ENCODE measurements at regions not wholly inside any gene's neighbourhood (a gene's known extent, or its start where the extent isn't known, plus 50 kb on each side); places are given as distances from the start of the nearest gene placed in this dataset.
"Not testable (repeated sequence)": the region's sequence is repeated elsewhere in the genome, so short reads cannot be mapped to it uniquely, and the experiment has no call there.

DNA sequence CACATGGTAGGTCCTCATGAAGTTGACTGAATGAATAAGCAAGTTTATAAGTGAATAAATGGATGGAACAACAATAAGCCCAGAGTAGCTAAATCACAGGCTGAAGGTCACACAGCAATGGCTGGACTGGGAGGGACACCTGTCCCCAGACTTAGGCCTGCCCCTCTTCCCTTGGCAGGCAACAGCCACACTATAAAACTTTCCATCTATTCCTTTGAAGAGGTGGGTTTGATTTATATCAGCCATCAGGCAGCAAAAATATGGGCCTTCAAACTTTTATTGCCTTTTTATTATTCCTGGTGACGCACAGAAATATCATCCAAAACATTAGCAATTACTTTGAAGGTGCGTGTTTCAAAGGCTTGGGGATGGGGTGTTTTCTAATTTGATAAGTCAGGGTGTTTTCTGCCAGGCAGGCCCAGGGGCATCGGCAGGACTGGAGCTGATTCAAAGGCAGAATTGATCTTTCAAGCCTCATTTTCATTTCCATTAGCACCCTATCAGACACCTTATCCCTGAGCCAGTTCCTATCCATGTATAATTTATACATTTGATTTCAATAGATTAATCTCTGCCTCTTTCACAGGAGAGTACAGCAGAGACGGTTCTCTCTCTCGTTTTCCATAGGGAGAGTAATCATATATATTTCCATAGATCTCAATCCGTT, 67.2 kb upstream of the LYRM9 start:
- Mint-ChIP-seq H3K4me1 (ENCODE audit: low read depth, unreplicated experiment) (no peaks in the 10 kb centered on the region), H3K27ac (ENCODE audit: unreplicated experiment) (no peak overlapping the region), H3K4me3 (ENCODE audit: unreplicated experiment) (no peak overlapping the region), H3K9me3 (ENCODE audit: unreplicated experiment) (no peaks in the 10 kb centered on the region), H3K36me3 (ENCODE audit: unreplicated experiment) (no peaks in the 10 kb centered on the region), H3K27me3 (ENCODE audit: unreplicated experiment) (peaks cover under 1% of the 10 kb centered on the region)
- DNase-seq: no peak
- TF ChIP-seq, protein P1, sequence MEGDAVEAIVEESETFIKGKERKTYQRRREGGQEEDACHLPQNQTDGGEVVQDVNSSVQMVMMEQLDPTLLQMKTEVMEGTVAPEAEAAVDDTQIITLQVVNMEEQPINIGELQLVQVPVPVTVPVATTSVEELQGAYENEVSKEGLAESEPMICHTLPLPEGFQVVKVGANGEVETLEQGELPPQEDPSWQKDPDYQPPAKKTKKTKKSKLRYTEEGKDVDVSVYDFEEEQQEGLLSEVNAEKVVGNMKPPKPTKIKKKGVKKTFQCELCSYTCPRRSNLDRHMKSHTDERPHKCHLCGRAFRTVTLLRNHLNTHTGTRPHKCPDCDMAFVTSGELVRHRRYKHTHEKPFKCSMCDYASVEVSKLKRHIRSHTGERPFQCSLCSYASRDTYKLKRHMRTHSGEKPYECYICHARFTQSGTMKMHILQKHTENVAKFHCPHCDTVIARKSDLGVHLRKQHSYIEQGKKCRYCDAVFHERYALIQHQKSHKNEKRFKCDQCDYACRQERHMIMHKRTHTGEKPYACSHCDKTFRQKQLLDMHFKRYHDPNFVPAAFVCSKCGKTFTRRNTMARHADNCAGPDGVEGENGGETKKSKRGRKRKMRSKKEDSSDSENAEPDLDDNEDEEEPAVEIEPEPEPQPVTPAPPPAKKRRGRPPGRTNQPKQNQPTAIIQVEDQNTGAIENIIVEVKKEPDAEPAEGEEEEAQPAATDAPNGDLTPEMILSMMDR (IDR thresholded peaks at IDR 0.05; ENCODE audit: partially characterized antibody, unreplicated experiment): no peak

DNA sequence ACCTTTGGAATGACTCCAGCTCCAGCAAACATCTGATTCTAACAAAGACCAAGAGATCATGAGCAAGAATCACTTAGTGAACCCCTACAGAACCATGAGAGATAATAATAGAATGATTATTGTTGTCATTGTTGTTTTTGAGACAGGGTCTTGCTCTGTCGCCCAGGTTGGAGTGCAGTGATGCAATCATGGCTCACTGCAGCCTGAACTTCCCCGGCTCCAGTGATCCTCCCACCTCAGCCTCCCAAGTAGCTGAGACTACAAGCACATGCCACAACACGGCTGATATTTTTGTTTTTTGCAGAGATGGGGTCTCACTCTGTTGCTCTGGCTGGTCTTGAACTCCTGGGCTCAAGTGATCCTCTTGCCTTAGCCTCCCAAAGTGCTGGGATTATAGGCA, 69.4 kb upstream of the LYRM9 start:
- H3K4me3 Mint-ChIP-seq (ENCODE audit: unreplicated experiment); H3K27ac Mint-ChIP-seq (ENCODE audit: unreplicated experiment); H3K36me3 Mint-ChIP-seq (ENCODE audit: unreplicated experiment); H3K4me1 Mint-ChIP-seq (ENCODE audit: low read depth, unreplicated experiment); DNase-seq; H3K27me3 Mint-ChIP-seq (ENCODE audit: unreplicated experiment); H3K9me3 Mint-ChIP-seq (ENCODE audit: unreplicated experiment): not testable (repeated sequence)

DNA sequence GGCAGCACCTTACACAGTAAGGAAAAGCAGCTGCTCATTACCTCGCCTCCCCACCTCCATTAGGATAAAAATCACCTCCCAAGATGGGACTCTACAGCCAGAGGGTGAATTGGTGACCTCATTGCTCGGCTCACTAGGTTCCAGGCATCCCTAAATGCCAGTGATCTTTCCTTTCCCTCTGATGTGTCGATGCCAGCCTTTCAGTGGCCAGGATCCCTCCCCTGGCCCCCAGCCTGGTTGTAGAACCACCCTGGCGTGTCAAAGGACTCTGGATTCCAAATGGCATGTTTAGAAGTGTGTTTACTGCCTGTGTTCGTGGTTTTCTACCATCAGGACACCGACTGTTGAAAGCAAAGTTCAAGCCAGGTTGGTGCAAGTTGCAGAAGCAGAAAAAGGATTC, 72.1 kb upstream of the LYRM9 start:
- peaks cover 6% of the 10 kb centered on the region for H3K27me3 Mint-ChIP-seq (ENCODE audit: unreplicated experiment)
- H3K36me3 Mint-ChIP-seq (ENCODE audit: unreplicated experiment): no peaks in the 10 kb centered on the region
- no peak overlapping the region for H3K27ac Mint-ChIP-seq (ENCODE audit: unreplicated experiment)
- DNase-seq: no peak
- H3K4me3 Mint-ChIP-seq (ENCODE audit: unreplicated experiment): no peak overlapping the region
- no peaks in the 10 kb centered on the region for H3K9me3 Mint-ChIP-seq (ENCODE audit: unreplicated experiment)
- peaks cover under 1% of the 10 kb centered on the region for H3K4me1 Mint-ChIP-seq (ENCODE audit: low read depth, unreplicated experiment)
- TF ChIP-seq, protein P1 (IDR thresholded peaks at IDR 0.05; ENCODE audit: partially characterized antibody, unreplicated experiment): no peak

GRCh38 chr17:27968206-27968732, 74.2 kb upstream of the NLK start:
- DNase-seq: no peak
- Mint-ChIP-seq H3K9me3 (ENCODE audit: unreplicated experiment) (peaks cover 1% of the 10 kb centered on the region), H3K27me3 (ENCODE audit: unreplicated experiment) (peaks cover 6% of the 10 kb centered on the region), H3K36me3 (ENCODE audit: unreplicated experiment) (no peaks in the 10 kb centered on the region), H3K4me3 (ENCODE audit: unreplicated experiment) (no peak overlapping the region), H3K4me1 (ENCODE audit: low read depth, unreplicated experiment) (peaks cover 3% of the 10 kb centered on the region), H3K27ac (ENCODE audit: unreplicated experiment) (no peak overlapping the region)
- TF ChIP-seq, protein P1 (IDR thresholded peaks at IDR 0.05; ENCODE audit: partially characterized antibody, unreplicated experiment): no peak

DNA sequence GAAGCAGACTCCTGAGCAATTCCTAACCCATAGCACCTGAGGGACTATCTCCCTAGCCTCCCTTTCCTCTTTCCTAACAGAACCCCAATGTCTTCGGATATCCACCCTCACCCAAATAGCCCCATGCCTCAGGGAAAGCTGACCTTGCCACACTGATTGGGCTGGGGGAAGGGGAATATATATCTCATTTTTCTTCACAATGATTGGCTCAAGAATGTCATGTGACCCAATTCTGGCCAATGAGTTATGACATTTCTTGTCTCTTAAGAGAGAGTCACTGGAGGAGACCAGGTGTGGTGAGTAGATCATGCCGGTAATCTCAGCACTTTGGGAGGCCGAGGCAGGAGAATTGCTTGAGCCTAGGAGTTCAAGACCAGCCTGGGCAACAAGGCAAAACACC, 71.9 kb upstream of the NLK start:
- TF ChIP-seq, protein P1 (IDR thresholded peaks at IDR 0.05; ENCODE audit: partially characterized antibody, unreplicated experiment): no peak
- H3K36me3 Mint-ChIP-seq (ENCODE audit: unreplicated experiment): no peaks in the 10 kb centered on the region

More for the DNA sequence above, 71.9 kb upstream of the NLK start:
- Mint-ChIP-seq H3K4me3 (ENCODE audit: unreplicated experiment) (no peak overlapping the region), H3K9me3 (ENCODE audit: unreplicated experiment) (peaks cover 1% of the 10 kb centered on the region), H3K27me3 (ENCODE audit: unreplicated experiment) (peaks cover 6% of the 10 kb centered on the region), H3K27ac (ENCODE audit: unreplicated experiment) (no peak overlapping the region), H3K4me1 (ENCODE audit: low read depth, unreplicated experiment) (peaks cover 3% of the 10 kb centered on the region)
- no peak for DNase-seq

All from glutamatergic neuron (in vitro differentiated cells).